Thoracic aorta (tissue), 2 donors: ENCODE measurements at regions not wholly inside any gene's neighbourhood (a gene's known extent, or its start where the extent isn't known, plus 50 kb on each side); places are given as distances from the start of the nearest gene placed in this dataset.

ENCODE experiments used
- ATAC-seq: fragments of 150-250 bp; one replicate; pipeline ENCODE4 v1.8.0; 2017; ENCODE audit warnings: low read depth; ENCODE audit not compliant: insufficient number of reproducible peaks, low FRiP score
- DNase-seq: peaks from one replicate; pipeline ENCODE4 v3.0.0-alpha.2; 2020; ENCODE audit warnings: low spot score
- H3K27ac ChIP-seq, 2 donors: fragments of 200-600 bp; sonication (generic); 1 replicate in 1 of 2; 2 replicates in 1 of 2; pipeline ENCODE4 v1.5.1; 2016; ENCODE audit warnings: mild to moderate bottlenecking in 2 of 2, moderate library complexity in 2 of 2
- H3K27me3 ChIP-seq: fragments of 200-600 bp; sonication (generic); replicated peaks from 2 replicates; pipeline ENCODE4 v1.6.0; 2016; ENCODE audit warnings: mild to moderate bottlenecking; ENCODE audit not compliant: insufficient read depth
- H3K36me3 ChIP-seq: fragments of 200-600 bp; sonication (generic); one replicate; pipeline ENCODE4 v1.5.1; 2016
- H3K4me1 ChIP-seq, 2 donors: fragments of 200-600 bp; sonication (generic); 1 replicate in 1 of 2; 2 replicates in 1 of 2; pipeline versions ENCODE4 v1.5.1 to v1.6.0; 2016; ENCODE audit warnings: low read depth in 2 of 2, mild to moderate bottlenecking in 1 of 2; ENCODE audit not compliant: control insufficient read depth in 1 of 2
- H3K4me3 ChIP-seq: fragments of 200-600 bp; sonication (generic); 2 replicates; pipeline ENCODE4 v1.5.1; 2016; ENCODE audit warnings: mild to moderate bottlenecking
- H3K9me3 ChIP-seq: fragments of 200-600 bp; sonication (generic); 2 replicates; pipeline ENCODE4 v1.5.1; 2016
- TF ChIP-seq, protein P1 (sequence below): fragments of 200-600 bp; sonication (generic); IDR thresholded peaks from one replicate; pipeline ENCODE4 v1.5.1; 2019; ENCODE audit warnings: antibody characterized with exemption

DNA sequence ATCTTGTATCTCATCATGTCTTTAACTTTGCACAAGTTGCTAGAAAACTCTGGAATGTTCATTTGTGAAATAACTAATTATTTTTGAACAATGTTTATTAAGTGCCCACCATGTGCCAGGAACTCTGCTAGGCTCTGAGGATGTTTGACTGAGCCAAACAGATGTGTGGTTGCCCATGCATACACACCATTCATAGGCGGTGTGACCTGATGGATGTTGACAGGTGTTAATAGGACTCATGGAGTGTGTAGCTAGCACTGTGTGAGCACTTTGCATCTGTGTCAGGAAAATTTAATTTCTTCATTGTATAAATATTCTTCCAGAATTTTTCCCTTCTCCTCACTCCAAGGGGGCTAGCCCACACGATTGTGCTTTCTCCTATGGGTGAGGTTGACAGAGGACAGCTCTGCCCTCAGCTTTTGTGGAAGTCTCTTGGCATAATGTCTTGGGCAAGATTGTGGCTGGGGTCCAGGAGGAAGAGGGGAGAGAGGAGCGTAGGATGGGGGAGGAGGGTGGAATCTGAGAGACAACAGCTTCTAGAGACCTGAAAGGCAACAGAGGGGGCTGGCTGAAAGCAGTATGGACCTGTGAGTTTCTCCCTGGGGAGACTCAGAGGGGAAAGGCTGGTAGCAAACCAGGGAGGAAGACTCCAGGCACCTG lies 214.6 kb upstream of the CXCR4 start:
- Histone ChIP-seq H3K27ac (no peak overlapping the region), H3K27me3 (no peaks in the 10 kb centered on the region), H3K36me3 (no peaks in the 10 kb centered on the region), H3K4me1 (no peaks in the 10 kb centered on the region), H3K4me3 (no peak overlapping the region), H3K9me3 (no peaks in the 10 kb centered on the region)
- TF ChIP-seq, protein P1, sequence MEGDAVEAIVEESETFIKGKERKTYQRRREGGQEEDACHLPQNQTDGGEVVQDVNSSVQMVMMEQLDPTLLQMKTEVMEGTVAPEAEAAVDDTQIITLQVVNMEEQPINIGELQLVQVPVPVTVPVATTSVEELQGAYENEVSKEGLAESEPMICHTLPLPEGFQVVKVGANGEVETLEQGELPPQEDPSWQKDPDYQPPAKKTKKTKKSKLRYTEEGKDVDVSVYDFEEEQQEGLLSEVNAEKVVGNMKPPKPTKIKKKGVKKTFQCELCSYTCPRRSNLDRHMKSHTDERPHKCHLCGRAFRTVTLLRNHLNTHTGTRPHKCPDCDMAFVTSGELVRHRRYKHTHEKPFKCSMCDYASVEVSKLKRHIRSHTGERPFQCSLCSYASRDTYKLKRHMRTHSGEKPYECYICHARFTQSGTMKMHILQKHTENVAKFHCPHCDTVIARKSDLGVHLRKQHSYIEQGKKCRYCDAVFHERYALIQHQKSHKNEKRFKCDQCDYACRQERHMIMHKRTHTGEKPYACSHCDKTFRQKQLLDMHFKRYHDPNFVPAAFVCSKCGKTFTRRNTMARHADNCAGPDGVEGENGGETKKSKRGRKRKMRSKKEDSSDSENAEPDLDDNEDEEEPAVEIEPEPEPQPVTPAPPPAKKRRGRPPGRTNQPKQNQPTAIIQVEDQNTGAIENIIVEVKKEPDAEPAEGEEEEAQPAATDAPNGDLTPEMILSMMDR = no peak
- ATAC-seq (no peak), DNase-seq (no peak)

DNA sequence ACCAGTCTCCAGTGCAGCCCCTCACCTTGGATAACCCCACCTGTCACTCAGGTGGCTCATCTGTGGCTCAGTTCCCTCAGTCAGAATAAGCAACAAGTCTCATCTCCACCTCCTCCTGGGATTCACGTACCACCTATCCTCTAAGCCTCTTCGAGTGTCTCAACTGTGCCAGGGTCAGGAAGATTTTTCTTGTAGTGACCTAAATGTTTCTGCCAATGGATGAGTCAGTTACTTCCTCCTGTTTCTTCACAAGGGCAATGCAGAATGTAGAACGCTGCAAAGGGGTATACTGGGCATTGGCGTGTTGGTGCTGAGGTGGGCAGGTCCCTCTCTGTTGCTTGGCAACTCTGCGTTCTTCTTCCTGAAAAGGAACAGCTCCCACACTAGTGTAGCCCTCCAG lies 213.3 kb upstream of the CXCR4 start:
- Histone ChIP-seq H3K4me3 (no peak overlapping the region), H3K27me3 (no peaks in the 10 kb centered on the region), H3K27ac (no peak overlapping the region), H3K36me3 (no peaks in the 10 kb centered on the region), H3K4me1 (no peaks in the 10 kb centered on the region), H3K9me3 (no peaks in the 10 kb centered on the region)
- DNase-seq (no peak), ATAC-seq (no peak)
- TF ChIP-seq, protein P1 = no peak

DNA sequence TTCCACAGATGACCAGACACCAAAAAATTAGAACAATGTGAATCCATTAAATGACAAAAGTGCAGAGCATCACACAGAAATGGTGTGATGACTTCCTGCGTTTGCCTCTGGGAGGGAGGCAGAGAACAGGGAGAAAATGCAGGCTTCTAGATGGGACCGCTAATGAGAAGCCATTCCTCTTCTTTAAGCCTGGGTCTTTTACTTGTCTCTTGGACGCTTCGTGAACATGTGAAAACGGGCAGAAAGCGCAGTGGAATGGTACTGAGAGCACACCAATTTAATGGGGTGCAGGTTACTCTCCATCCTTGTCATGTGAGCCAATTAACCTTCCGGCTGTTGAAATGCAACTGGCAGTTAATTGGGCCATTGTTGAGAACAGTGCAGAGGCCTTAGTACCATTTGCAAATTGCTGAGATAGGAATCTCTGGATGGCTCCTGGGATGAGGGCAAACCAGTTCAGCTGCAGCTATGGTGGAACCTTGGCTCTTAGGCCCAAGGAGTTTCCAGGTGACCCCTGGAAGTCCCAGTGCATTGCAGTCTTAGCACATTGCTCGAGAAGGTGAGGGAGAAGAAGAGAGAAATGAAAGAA lies 210.4 kb upstream of the CXCR4 start:
- ATAC-seq = no peak
- TF ChIP-seq, protein P1 = no peak
- no peak overlapping the region for H3K4me3 ChIP-seq
- H3K27ac ChIP-seq = no peak overlapping the region
- H3K27me3 ChIP-seq = no peaks in the 10 kb centered on the region
- H3K36me3 ChIP-seq = no peaks in the 10 kb centered on the region
- no peaks in the 10 kb centered on the region for H3K9me3 ChIP-seq
- DNase-seq = no peak
- H3K4me1 ChIP-seq = no peaks in the 10 kb centered on the region

DNA sequence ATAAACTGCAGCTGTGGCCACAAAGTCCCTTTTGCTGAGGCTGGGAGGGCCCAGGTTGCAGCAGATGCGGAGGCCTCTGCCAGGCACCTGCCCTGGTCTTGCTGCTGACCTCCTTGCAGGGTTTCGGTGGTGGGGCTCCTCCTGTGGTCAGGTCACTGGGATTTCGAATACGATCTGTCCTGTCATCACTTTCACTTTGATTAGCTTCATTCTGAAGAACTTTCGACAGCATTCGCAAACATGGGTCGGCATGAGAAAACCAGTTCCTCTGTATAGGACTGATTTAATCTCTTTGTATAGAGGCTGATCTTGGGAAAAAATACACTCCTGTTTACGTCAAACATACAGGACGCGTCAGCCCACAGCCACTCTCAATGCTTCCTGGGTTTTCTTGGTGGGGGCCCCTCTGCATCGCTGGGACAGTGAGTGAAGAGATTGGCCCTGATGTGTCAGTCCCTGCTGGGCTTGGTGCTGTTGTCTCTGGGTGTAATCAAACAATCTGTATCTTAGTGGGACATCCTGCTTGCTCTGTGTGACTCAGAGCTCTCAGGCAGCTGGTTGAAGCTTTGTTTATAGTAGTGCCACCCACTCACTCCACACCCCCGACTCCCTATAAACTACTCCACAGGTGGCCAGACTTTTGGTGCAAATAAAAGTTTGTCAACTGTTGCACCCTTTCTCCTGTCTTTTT lies 209.4 kb upstream of the CXCR4 start:
- no peaks in the 10 kb centered on the region for H3K27me3 ChIP-seq
- H3K4me1 ChIP-seq = no peaks in the 10 kb centered on the region
- no peak overlapping the region for H3K27ac ChIP-seq
- H3K9me3 ChIP-seq = no peaks in the 10 kb centered on the region
- DNase-seq (no peak), ATAC-seq (no peak)
- TF ChIP-seq, protein P1 = no peak
- H3K36me3 ChIP-seq = no peaks in the 10 kb centered on the region
- no peak overlapping the region for H3K4me3 ChIP-seq

DNA sequence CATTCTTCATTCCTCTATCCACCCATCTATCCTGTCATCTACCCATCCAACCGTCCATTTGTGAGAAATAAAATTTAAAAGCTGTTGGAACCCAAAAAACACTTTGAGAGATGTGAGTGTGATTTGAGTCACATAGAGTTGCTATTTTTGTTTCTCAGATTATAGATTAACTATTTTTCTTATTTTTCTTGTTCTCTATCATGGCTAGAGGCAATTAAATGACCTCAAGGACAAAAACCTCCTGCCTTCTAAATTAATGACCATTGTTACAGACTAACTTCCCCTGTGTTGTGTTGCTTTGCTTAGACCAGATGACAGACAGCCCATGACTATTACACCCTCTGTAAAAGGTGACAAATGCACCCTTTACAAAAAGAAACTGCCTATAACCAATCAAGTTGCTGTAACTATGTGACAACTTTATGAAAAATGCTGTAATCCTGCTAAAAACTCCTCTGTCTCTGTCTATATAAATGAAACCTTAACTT lies 207.9 kb upstream of the CXCR4 start:
- Histone ChIP-seq H3K4me1 (no peaks in the 10 kb centered on the region), H3K27ac (no peak overlapping the region), H3K9me3 (no peaks in the 10 kb centered on the region), H3K27me3 (no peaks in the 10 kb centered on the region), H3K36me3 (no peaks in the 10 kb centered on the region), H3K4me3 (no peak overlapping the region)
- DNase-seq = no peak
- no peak for ATAC-seq
- TF ChIP-seq, protein P1 = no peak
